ENCODE measurements at regions not wholly inside any gene's neighbourhood (a gene's known extent, or its start where the extent isn't known, plus 50 kb on each side); places are given as distances from the start of the nearest gene placed in this dataset.

DNA sequence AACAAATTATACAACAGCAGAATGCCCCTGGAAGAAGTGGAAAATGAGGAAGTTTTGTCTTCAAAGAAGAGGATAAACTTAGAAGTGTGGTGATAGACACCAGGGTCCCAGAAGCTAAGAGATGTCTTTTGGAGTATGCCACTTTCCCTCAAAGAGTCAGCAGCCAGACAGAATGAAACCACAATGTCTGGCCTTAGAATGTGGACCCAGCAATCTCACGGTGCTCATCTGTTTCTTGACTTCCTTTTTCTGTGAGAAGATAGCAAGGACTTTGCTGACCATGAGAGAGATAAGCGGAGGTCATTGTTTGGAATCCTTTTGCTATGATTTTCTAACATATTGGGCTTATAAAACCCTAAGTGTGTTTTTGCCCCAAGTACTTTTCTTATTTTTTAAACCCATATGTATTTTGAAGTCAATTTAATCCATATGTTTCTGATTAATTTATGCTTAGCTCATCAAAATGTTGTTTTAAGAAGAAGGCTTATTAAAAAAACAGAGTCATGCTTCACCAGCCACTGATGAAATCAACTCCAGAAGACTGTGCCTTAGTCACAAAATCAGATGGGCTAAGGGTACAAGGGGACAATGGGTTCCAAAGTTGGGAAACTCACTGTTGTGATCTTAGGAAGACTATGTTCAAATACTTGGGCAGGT is 451.2 kb upstream of the JAG1 start:
- TF ChIP-seq, protein P1, sequence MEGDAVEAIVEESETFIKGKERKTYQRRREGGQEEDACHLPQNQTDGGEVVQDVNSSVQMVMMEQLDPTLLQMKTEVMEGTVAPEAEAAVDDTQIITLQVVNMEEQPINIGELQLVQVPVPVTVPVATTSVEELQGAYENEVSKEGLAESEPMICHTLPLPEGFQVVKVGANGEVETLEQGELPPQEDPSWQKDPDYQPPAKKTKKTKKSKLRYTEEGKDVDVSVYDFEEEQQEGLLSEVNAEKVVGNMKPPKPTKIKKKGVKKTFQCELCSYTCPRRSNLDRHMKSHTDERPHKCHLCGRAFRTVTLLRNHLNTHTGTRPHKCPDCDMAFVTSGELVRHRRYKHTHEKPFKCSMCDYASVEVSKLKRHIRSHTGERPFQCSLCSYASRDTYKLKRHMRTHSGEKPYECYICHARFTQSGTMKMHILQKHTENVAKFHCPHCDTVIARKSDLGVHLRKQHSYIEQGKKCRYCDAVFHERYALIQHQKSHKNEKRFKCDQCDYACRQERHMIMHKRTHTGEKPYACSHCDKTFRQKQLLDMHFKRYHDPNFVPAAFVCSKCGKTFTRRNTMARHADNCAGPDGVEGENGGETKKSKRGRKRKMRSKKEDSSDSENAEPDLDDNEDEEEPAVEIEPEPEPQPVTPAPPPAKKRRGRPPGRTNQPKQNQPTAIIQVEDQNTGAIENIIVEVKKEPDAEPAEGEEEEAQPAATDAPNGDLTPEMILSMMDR (IDR thresholded peaks at IDR 0.05; ENCODE audit: control insufficient read depth, extremely low read depth, insufficient read depth), result no peak
- DNase-seq (ENCODE audit: low read depth), result no peak
- H3K4me3 ChIP-seq (ENCODE audit: low read depth, low read length), result no peak overlapping the region

DNA sequence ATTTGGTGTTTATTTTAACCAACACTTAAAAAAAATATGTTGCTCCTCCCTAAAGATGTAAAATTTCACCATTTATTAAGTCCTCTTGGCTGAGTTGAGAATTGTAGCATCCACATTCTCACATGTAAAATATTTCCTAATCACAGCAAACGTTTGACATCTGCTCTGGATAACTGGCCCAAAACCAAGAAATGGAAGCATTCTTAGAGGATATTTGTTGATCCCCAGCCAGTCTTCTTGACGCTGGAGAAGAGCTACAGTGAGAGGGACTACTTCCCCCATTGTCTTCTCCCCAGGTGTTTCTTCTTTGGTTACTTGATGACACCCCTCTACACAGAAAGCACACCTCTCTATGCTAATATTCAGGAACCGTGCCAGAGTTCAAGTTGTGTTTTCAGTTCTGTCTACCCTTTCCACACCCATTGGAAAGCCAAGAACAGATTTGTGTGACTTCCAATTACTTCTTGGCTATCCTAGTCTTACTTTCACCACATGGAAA is 454.5 kb upstream of the JAG1 start:
- TF ChIP-seq, protein P1 (IDR thresholded peaks at IDR 0.05; ENCODE audit: control insufficient read depth, extremely low read depth, insufficient read depth), result no peak
- DNase-seq (ENCODE audit: low read depth), result no peak
- H3K4me3 ChIP-seq (ENCODE audit: low read depth, low read length), result no peak overlapping the region

DNA sequence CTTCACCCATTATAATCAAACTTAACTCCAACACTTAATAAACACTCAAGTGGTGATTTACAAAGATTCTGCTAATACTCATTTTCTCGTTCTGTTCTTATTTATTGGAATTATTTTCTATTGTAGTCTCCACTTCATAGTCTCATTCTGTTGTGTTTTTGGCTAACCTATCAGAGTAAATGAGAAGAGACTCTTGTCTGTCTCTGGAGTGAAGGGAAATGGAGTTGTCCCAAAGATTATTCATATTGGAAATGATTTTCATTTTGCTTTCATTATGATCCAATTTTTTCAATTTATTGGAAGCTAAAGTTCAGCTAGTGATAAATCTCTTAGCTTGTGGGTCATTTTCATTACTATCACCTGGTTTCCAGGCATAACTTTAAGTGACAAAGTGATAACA is 454.9 kb upstream of the JAG1 start:
- no peak overlapping the region for H3K4me3 ChIP-seq (ENCODE audit: low read depth, low read length)
- TF ChIP-seq, protein P1 (IDR thresholded peaks at IDR 0.05; ENCODE audit: control insufficient read depth, extremely low read depth, insufficient read depth), result no peak
- no peak for DNase-seq (ENCODE audit: low read depth)

DNA sequence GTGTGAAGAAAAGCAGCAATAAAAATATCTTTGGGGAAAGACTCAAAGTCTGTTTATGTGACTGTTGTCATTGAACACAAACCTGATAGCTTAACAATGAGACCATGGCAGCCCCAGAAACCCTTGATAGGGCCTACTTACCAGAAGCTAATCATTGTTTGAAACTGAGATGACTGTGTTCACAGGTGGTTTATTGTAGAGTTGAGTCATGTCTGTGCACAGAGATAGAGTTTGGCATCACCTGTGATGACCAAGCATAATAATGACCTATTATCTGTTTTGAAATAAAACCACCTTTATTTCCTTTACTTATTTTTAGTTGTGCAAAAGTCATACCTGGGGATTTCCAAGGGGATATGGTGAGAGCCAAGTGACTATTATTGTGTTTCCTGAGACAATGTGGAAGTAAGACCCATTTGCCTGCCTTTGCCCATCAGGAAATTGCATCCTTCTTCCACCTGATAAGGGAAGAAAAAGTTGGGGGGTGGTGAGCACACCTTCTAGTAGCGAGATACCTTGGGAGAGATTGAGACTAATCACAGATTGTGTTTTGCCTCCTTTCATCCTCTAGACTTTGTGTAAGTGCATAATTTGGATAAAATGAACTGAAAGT is 456.9 kb upstream of the JAG1 start:
- no peak for DNase-seq (ENCODE audit: low read depth)
- no peak overlapping the region for H3K4me3 ChIP-seq (ENCODE audit: low read depth, low read length)
- TF ChIP-seq, protein P1 (IDR thresholded peaks at IDR 0.05; ENCODE audit: control insufficient read depth, extremely low read depth, insufficient read depth), result no peak

DNA sequence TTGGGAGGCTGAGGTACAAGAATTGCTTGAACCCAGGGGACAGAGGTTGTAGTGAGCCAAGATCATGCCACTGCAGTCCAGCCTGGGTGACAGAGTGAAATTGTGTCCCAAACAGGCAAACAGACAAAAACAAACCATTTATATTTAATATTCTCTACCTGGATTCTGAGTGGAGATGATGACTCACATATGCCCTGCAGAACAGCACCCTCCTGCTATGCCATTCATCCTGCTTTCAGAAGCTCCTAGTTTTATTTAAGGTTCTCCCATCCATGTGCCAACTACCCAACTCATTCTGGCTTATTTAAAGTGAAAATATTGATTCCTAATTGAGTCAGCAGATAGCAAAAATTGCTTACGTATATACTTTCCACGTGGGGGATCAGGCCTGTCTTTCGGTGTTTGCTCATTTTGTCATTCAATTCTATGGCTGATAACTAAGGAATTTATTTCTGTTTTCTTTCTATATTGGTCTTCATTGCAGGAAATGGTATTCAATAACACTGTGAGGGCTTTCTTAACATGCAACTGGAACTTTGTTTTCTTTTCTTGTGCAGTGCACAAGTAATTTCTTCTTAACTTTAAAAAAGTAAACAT is 459.1 kb upstream of the JAG1 start:
- H3K4me3 ChIP-seq (ENCODE audit: low read depth, low read length), result no peak overlapping the region
- TF ChIP-seq, protein P1 (IDR thresholded peaks at IDR 0.05; ENCODE audit: control insufficient read depth, extremely low read depth, insufficient read depth), result no peak
- no peak for DNase-seq (ENCODE audit: low read depth)

DNA sequence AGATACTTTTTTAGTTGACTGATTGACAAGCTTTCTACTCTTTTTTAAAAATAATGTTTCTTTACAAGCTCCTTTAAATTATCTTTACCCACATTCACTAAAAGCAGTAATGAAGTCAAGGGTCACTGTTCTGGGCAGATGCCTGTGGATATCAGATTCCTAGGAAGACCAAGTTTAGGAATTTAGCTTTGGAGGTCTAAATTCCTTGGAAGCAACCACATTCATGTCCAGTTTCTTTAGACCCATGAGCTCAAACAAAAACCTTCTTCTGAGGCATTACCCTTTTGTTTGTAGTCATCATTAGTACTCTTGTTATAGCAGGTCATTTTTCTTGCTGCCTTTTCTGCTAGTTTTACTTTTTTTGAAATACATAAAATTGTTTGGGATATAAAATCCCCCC is 462.9 kb upstream of the JAG1 start:
- TF ChIP-seq, protein P1 (IDR thresholded peaks at IDR 0.05; ENCODE audit: control insufficient read depth, extremely low read depth, insufficient read depth), result no peak
- DNase-seq (ENCODE audit: low read depth), result no peak
- H3K4me3 ChIP-seq (ENCODE audit: low read depth, low read length), result no peak overlapping the region

Measured in LNCaP clone FGC (cell line).